Keratinocyte (primary cell): ENCODE measurements at regions not wholly inside any gene's neighbourhood (a gene's known extent, or its start where the extent isn't known, plus 50 kb on each side); places are given as distances from the start of the nearest gene placed in this dataset.

Experiments
- DNase-seq: peaks from one replicate; pipeline ENCODE4 v3.0.0-alpha.2; 2011; ENCODE audit warnings: low read depth, missing footprints, low spot score
- FAIRE-seq: peaks from 2 replicates; lab custom pipeline; 2011; peaks lifted over from hg19 to GRCh38; lab: Jason Lieb, UNC
- H2AFZ ChIP-seq: 2 replicates; pipeline ENCODE4 v1.6.0; 2012; ENCODE audit warnings: low read length, control low read depth, inconsistent platforms; ENCODE audit not compliant: control insufficient read depth
- H3K27ac ChIP-seq: 2 replicates; pipeline ENCODE4 v1.5.1; 2011; ENCODE audit warnings: low read length; ENCODE audit not compliant: control insufficient read depth, insufficient read depth
- H3K27me3 ChIP-seq: 3 replicates; pipeline ENCODE4 v1.6.0; 2011; ENCODE audit warnings: low read length; ENCODE audit not compliant: control insufficient read depth, insufficient read depth; ENCODE audit errors: extremely low read depth
- H3K36me3 ChIP-seq, 2 experiments: 2 replicates in 1 of 2; 3 replicates in 1 of 2; pipeline ENCODE4 v1.5.1; 2011; ENCODE audit warnings: low read length in 2 of 2, mild to moderate bottlenecking in 1 of 2; ENCODE audit not compliant: control insufficient read depth in 2 of 2, insufficient read depth in 2 of 2; ENCODE audit errors: extremely low read depth in 1 of 2
- H3K4me1 ChIP-seq: 3 replicates; pipeline ENCODE4 v1.5.1; 2011; ENCODE audit warnings: low read length; ENCODE audit not compliant: control insufficient read depth, insufficient read depth; ENCODE audit errors: extremely low read depth
- H3K4me2 ChIP-seq: 3 replicates; pipeline ENCODE4 v1.6.0; 2011; ENCODE audit warnings: low read depth, low read length; ENCODE audit not compliant: control insufficient read depth, insufficient read depth; ENCODE audit errors: extremely low read depth
- H3K4me3 ChIP-seq, 3 experiments: fragments of 200-600 bp in 1 of 3; sonication (generic) in 1 of 3; 2 replicates in 2 of 3; 3 replicates in 1 of 3; pipeline ENCODE4 v1.5.1; 2011 to 2016; ENCODE audit warnings: low read length in 3 of 3, mild to moderate bottlenecking in 3 of 3, control low read depth in 2 of 3, inconsistent platforms in 1 of 3, low read depth in 1 of 3, mixed read lengths in 1 of 3, mixed run types in 1 of 3, moderate library complexity in 1 of 3; ENCODE audit not compliant: control insufficient read depth in 2 of 3, insufficient read depth in 2 of 3; ENCODE audit errors: extremely low read depth in 1 of 3
- H3K79me2 ChIP-seq: 2 replicates; pipeline ENCODE4 v1.6.0; 2012; ENCODE audit warnings: low read length; ENCODE audit not compliant: control insufficient read depth, insufficient read depth
- H3K9ac ChIP-seq: 3 replicates; pipeline ENCODE4 v1.6.0; 2011; ENCODE audit warnings: low read length; ENCODE audit not compliant: control insufficient read depth, insufficient read depth; ENCODE audit errors: extremely low read depth
- H3K9me1 ChIP-seq: 3 replicates; pipeline ENCODE4 v1.6.0; 2011; ENCODE audit warnings: low read length; ENCODE audit not compliant: control insufficient read depth, insufficient read depth; ENCODE audit errors: extremely low read depth
- H3K9me3 ChIP-seq: 2 replicates; pipeline ENCODE4 v1.5.1; 2012; ENCODE audit warnings: low read depth, low read length; ENCODE audit not compliant: control insufficient read depth
- H4K20me1 ChIP-seq: 3 replicates; pipeline ENCODE4 v1.6.0; 2011; ENCODE audit warnings: low read length; ENCODE audit not compliant: control insufficient read depth, insufficient read depth; ENCODE audit errors: extremely low read depth
- CTCF ChIP-seq, 3 experiments: IDR thresholded peaks in 1 of 3; conservative IDR thresholded peaks in 1 of 3; optimal IDR thresholded peaks in 1 of 3; 2 replicates in 2 of 3; 3 replicates in 1 of 3; pipeline versions ENCODE3 to v1.5.1; 2011; ENCODE audit warnings: low read length in 3 of 3, mild to moderate bottlenecking in 3 of 3, moderate library complexity in 2 of 3, control low read depth in 1 of 3, inconsistent platforms in 1 of 3; ENCODE audit not compliant: insufficient read depth in 2 of 3; ENCODE audit errors: extremely low read depth in 1 of 3
- EZH2 ChIP-seq: IDR thresholded peaks from one replicate; pipeline ENCODE4 v1.6.1; 2012; ENCODE audit warnings: inconsistent platforms, mild to moderate bottlenecking, low read length, moderate library complexity
- dilution Hi-C: fragments of 300-500 bp; cut with MboI; formaldehyde crosslinking; loops from one replicate; pipeline ENCODE4 v1.7.0; 2020; ENCODE audit warnings: low sequenced_read_pairs; ENCODE audit not compliant: extremely low pct_ligation_motif_present

GRCh38 chr2:147320146-147320545 is 524.7 kb upstream of the ACVR2A start:
- FAIRE-seq (no peak), DNase-seq (no peak)
- Histone ChIP-seq H3K27ac (no peak overlapping the region), H3K4me1 (no peaks in the 10 kb centered on the region), H3K4me3 (no peak overlapping the region), H4K20me1 (no peaks in the 10 kb centered on the region), H3K9ac (no peak overlapping the region), H3K9me1 (no peaks in the 10 kb centered on the region), H3K9me3 (no peaks in the 10 kb centered on the region), H3K79me2 (no peaks in the 10 kb centered on the region), H3K4me2 (no peak overlapping the region), H3K27me3 (no peaks in the 10 kb centered on the region), H2AFZ (no peak overlapping the region), H3K36me3 (no peaks in the 10 kb centered on the region)
- TF ChIP-seq EZH2 (no peak), CTCF (optimal IDR thresholded peaks at IDR 0.05 in 1 of 3, IDR thresholded peaks at IDR 0.05 in 1 of 3, conservative IDR thresholded peaks at IDR 0.05 in 1 of 3; ENCODE audit: extremely low read depth in 1 of 3, insufficient read depth in 2 of 3, low read length in 3 of 3) (no peak)
- dilution Hi-C loops = no loop called here

- FAIRE-seq = no peak
These were observed 533.8 kb upstream of the ACVR2A start for GRCh38 chr2:147311058-147311430.

More at GRCh38 chr2:147311058-147311430, 533.8 kb upstream of the ACVR2A start:
- Histone ChIP-seq H3K27ac (no peak overlapping the region), H3K4me1 (no peaks in the 10 kb centered on the region), H3K4me3 (no peak overlapping the region), H3K4me2 (no peak overlapping the region), H4K20me1 (no peaks in the 10 kb centered on the region), H3K79me2 (no peaks in the 10 kb centered on the region), H3K9me3 (no peaks in the 10 kb centered on the region), H3K9ac (no peak overlapping the region), H3K36me3 (no peaks in the 10 kb centered on the region), H2AFZ (no peak overlapping the region), H3K27me3 (no peaks in the 10 kb centered on the region), H3K9me1 (no peaks in the 10 kb centered on the region)
- dilution Hi-C loops = no loop called here
- TF ChIP-seq CTCF (optimal IDR thresholded peaks at IDR 0.05 in 1 of 3, IDR thresholded peaks at IDR 0.05 in 1 of 3, conservative IDR thresholded peaks at IDR 0.05 in 1 of 3; ENCODE audit: extremely low read depth in 1 of 3, insufficient read depth in 2 of 3, low read length in 3 of 3) (no peak), EZH2 (no peak)
- no peak for DNase-seq
